ENCODE measurements at regions not wholly inside any gene's neighbourhood (a gene's known extent, or its start where the extent isn't known, plus 50 kb on each side); places are given as distances from the start of the nearest gene placed in this dataset.
"Not testable (repeated sequence)": the region's sequence is repeated elsewhere in the genome, so short reads cannot be mapped to it uniquely, and the experiment has no call there.

DNA sequence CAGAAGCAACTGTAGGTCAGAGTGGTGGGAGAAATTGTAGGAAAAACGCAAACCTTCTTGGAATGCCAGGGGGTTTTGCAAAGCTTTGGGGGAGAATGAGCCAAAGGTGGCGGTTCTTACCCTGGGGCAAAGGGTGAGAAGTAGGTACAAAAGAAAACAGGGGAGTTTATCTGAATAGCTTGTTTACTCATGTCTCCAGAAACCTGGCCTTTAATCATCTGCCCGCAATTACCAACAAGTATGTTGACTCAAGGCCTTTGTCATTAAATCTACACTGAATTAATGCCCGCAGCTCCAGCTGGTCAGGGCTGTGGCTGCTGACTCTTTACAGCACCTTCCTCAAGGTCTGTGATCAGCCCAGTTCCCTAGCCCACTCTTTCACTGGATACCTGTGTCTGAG lies 320.1 kb downstream of the CBLN1 start:
- no peak for ATAC-seq (ENCODE audit: low FRiP score)
- TF ChIP-seq, protein P1, sequence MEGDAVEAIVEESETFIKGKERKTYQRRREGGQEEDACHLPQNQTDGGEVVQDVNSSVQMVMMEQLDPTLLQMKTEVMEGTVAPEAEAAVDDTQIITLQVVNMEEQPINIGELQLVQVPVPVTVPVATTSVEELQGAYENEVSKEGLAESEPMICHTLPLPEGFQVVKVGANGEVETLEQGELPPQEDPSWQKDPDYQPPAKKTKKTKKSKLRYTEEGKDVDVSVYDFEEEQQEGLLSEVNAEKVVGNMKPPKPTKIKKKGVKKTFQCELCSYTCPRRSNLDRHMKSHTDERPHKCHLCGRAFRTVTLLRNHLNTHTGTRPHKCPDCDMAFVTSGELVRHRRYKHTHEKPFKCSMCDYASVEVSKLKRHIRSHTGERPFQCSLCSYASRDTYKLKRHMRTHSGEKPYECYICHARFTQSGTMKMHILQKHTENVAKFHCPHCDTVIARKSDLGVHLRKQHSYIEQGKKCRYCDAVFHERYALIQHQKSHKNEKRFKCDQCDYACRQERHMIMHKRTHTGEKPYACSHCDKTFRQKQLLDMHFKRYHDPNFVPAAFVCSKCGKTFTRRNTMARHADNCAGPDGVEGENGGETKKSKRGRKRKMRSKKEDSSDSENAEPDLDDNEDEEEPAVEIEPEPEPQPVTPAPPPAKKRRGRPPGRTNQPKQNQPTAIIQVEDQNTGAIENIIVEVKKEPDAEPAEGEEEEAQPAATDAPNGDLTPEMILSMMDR (IDR thresholded peaks at IDR 0.05), result no peak
- DNase-seq (ENCODE audit: low spot score), result no peak

DNA sequence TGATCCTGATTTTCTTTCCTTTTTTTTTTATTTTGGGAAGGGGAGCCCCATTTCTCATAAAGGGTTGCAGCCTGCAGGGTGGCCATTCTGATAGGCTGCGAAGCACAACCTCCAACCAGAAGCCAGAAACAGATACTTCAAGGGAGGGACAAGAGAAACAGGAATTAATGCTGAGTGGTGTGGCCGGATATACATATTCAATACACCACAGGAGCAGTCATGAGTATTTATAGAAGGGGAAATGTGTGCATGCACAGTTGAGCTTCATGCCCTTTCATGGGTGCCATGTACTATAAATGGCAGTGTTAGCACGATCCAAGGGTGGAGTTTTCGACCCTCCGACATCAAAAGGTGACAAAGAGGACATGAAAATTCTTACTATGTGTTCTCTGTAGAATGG lies 320.8 kb downstream of the CBLN1 start:
- ATAC-seq (ENCODE audit: low FRiP score) (no peak), DNase-seq (ENCODE audit: low spot score) (no peak)
- TF ChIP-seq, protein P1 (IDR thresholded peaks at IDR 0.05), result no peak

DNA sequence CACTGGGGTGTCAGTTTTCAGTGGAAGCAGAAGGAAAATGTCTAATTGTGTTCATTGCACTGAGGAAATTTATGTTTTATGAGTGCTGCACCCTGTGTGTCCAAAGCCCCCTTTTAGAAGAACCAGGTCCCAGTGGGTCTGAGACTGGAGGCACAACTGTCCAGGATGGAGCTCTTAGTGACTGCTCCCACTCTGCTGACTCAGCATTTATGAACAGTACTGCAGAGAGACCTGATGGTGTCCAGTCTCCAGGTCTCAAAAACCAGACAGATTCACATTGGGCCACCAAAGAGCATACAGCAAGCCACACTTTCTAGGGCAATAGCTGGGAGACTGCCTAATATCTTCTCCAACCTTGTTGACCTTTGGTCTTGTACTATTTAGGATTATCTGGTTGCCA lies 321.9 kb downstream of the CBLN1 start:
- TF ChIP-seq, protein P1 (IDR thresholded peaks at IDR 0.05), result no peak
- DNase-seq (ENCODE audit: low spot score), result no peak
- no peak for ATAC-seq (ENCODE audit: low FRiP score)

DNA sequence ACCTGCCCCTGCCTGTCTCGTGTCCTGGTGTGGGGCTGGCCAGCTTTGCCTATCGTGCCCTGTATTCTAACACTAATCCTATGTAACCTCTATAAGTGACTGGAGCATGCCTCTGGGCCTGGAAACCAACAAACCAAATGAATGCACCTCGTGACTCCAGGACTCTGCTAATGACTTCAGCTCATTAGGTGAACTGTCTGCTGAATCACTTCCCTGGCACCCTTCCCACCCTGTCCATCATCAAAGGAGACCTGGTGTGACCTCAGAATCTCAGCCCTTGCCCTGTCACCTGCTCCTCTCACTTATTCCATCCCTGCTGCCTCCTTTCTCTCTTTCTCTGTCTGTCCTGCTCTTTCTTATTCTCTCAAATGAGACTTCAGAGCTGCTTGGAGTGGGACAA lies 322.4 kb downstream of the CBLN1 start:
- ATAC-seq (ENCODE audit: low FRiP score) (no peak), DNase-seq (ENCODE audit: low spot score) (no peak)
- TF ChIP-seq, protein P1 (IDR thresholded peaks at IDR 0.05), result no peak

DNA sequence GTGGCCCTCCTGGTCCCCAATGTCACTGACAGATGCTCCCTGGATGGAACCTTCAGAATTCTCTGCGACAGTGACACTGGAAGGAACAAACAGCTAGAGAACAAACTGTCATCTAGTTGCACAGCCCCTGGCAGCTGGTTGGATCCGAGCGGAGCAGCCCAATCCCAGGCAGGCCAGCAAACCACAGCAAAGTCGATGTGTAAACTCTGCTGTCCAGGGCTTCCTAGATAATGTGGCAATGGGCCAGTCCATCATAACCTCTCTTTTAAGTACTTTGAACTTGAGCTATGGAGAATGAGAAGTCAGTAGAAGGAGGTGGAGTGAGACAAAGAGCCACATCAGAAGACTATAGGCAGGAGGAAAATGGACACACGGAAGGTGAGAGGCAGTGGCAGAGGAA lies 323.0 kb downstream of the CBLN1 start:
- TF ChIP-seq, protein P1 (IDR thresholded peaks at IDR 0.05), result no peak
- no peak for ATAC-seq (ENCODE audit: low FRiP score)

DNA sequence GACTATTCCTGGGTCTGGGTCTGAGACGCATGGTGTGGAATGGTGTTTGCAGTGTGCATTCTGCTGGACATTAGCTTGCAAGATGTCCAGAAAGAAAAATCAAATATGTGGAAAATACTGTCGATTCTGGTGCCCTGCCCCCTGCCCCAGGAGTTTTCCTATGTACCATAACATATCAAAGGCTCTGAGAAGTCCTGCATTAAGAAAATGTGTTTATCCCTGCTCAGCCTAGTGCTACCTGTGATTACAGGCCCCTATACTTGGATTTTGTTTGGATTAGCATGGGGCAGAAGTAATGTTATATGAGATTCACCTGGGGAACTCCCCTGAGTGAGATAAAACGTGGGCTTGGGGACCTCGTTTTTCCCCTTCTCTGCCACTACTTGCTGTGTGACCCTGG lies 325.0 kb downstream of the CBLN1 start:
- DNase-seq (ENCODE audit: low spot score) (no peak), ATAC-seq (ENCODE audit: low FRiP score) (no peak)
- TF ChIP-seq, protein P1 (IDR thresholded peaks at IDR 0.05), result no peak

More for the DNA sequence above, 323.0 kb downstream of the CBLN1 start:
- no peak for DNase-seq (ENCODE audit: low spot score)

DNA sequence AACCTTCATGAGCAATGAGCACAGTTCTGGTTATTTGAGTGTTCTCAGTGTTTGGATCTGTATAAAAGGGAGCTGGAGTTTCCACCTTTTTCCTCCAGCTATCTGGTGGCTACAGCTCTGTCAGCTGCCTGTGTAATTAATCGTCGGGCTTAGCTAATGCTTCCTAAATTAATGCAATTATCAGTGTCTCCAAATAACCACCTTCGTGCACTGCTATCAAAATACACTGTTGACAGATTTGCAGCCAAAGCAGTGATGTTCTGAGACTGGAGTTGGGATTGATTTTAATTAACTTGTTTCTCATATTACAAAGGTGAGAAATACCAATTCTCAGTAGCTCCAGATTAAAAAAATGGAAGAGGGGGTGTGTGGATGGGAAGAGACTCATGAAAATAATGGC lies 325.8 kb downstream of the CBLN1 start:
- TF ChIP-seq, protein P1 (IDR thresholded peaks at IDR 0.05), result no peak
- ATAC-seq (ENCODE audit: low FRiP score) (no peak), DNase-seq (ENCODE audit: low spot score) (no peak)

DNA sequence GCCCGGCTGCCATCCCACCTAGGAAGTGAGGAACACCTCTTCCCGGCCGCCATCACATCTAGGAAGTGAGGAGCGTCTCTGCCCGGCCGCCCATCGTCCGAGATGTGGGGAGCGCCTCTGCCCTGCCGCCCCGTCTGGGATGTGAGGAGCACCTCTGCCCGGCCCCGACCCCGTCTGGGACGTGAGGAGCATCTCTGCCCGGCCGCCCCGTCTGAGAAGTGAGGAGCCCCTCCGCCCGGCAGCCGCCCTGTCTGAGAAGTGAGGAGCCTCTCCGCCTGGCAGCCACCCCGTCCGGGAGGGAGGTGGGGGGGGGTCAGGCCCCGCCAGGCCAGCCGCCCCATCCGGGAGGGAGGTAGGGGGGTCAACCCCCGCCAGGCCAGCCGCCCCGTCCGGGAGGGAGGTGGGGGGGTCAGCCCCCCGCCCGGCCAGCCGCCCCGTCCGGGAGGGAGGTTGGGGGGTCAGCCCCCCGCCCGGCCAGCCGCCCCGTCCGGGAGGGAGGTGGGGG lies 330.0 kb downstream of the CBLN1 start:
- not testable (repeated sequence) for ATAC-seq (ENCODE audit: low FRiP score); DNase-seq (ENCODE audit: low spot score)

All from omental fat pad (tissue), 3 donors.